Activated CD8-positive, alpha-beta memory T cell treated with anti-CD3 and anti-CD28 coated beads, Interleukin-2, amount 50 U/mL, for 1 hour (primary cell): ENCODE measurements at regions not wholly inside any gene's neighbourhood (a gene's known extent, or its start where the extent isn't known, plus 50 kb on each side); places are given as distances from the start of the nearest gene placed in this dataset.
"Not testable (repeated sequence)": the region's sequence is repeated elsewhere in the genome, so short reads cannot be mapped to it uniquely, and the experiment has no call there.

ENCODE experiments used
- DNase-seq: peaks from one replicate; pipeline ENCODE4 v3.0.0-alpha.2; 2020; ENCODE audit errors: extremely low read depth

GRCh38 chr2:113341191-113341869 is 62.6 kb upstream of the PAX8 start:
- no peak for DNase-seq

- DNase-seq = no peak
Measured at GRCh38 chr2:113337809-113338208, 59.1 kb upstream of the PAX8 start.

GRCh38 chr2:113336040-113336439 is 57.3 kb upstream of the PAX8 start:
- DNase-seq = not testable (repeated sequence)

GRCh38 chr2:113334147-113334546 is 55.4 kb upstream of the PAX8 start:
- no peak for DNase-seq

GRCh38 chr2:113333735-113334134 is 55.0 kb upstream of the PAX8 start:
- DNase-seq = not testable (repeated sequence)

- DNase-seq = not testable (repeated sequence)
Measured at GRCh38 chr2:113330060-113330767, 51.5 kb upstream of the PAX8 start.

GRCh38 chr2:113328973-113329372 is 50.3 kb upstream of the PAX8 start:
- not testable (repeated sequence) for DNase-seq

GRCh38 chr2:113328572-113328971 is 49.9 kb upstream of the PAX8 start:
- not testable (repeated sequence) for DNase-seq
